Caco-2 (cell line): ENCODE measurements at regions not wholly inside any gene's neighbourhood (a gene's known extent, or its start where the extent isn't known, plus 50 kb on each side); places are given as distances from the start of the nearest gene placed in this dataset.

Experiments used
- BruUV-seq: library from RNA; stranded (reverse); fragments of 400-500 nt; replicated peaks from 2 replicates; lab custom pipeline; 2021; lab: Mats Ljungman, UMichigan
- CTCF ChIA-PET: fragments of 300-600 bp; sonication (Branson Sonifier 250); formaldehyde crosslinking; loops from one replicate; lab custom pipeline; 2022; ENCODE audit warnings: antibody characterized with exemption; lab: Charles Lee
- POLR2A ChIA-PET: fragments of 300-600 bp; sonication (Branson Sonifier 250); formaldehyde crosslinking; loops from one replicate; lab custom pipeline; 2022; ENCODE audit warnings: antibody characterized with exemption; lab: Charles Lee
- DNase-seq, 2 experiments: peaks; one replicate each; pipeline versions ENCODE4 v3.0.0 to v3.0.0-alpha.2; 2020 to 2022
- H3K27me3 ChIP-seq: replicated peaks from 2 replicates; pipeline ENCODE4 v1.6.0; 2011; ENCODE audit warnings: low read length; ENCODE audit not compliant: control insufficient read depth, insufficient read depth
- H3K36me3 ChIP-seq: 2 replicates; pipeline ENCODE4 v1.5.1; 2011; ENCODE audit warnings: low read length; ENCODE audit not compliant: control insufficient read depth, insufficient read depth
- H3K4me1 ChIP-seq: fragments of 250-450 bp; sonication (Bioruptor Pico); 2 replicates; pipeline ENCODE4 v1.5.1; 2020; ENCODE audit warnings: mild to moderate bottlenecking
- H3K4me3 ChIP-seq: 2 replicates; pipeline ENCODE4 v1.5.1; 2011; ENCODE audit warnings: low read depth, mild to moderate bottlenecking, control low read depth, low read length
- H3K9me3 ChIP-seq: fragments of 250-450 bp; sonication (Bioruptor Pico); 2 replicates; pipeline ENCODE4 v1.5.1; 2020; ENCODE audit warnings: mild to moderate bottlenecking, moderate library complexity
- H3K27ac Mint-ChIP-seq: one replicate; pipeline ENCODE4 v1.8.0; 2022; ENCODE audit warnings: mixed read lengths; ENCODE audit not compliant: unreplicated experiment
- H3K27me3 Mint-ChIP-seq: one replicate; pipeline ENCODE4 v1.8.0; 2022; ENCODE audit warnings: mixed read lengths; ENCODE audit not compliant: insufficient read depth, unreplicated experiment
- H3K36me3 Mint-ChIP-seq: one replicate; pipeline ENCODE4 v1.8.0; 2022; ENCODE audit warnings: mild to moderate bottlenecking, mixed read lengths; ENCODE audit not compliant: insufficient read depth, unreplicated experiment
- H3K4me1 Mint-ChIP-seq: one replicate; pipeline ENCODE4 v1.8.0; 2022; ENCODE audit warnings: low read depth, mixed read lengths; ENCODE audit not compliant: unreplicated experiment
- H3K4me3 Mint-ChIP-seq: one replicate; pipeline ENCODE4 v1.8.0; 2022; ENCODE audit warnings: mild to moderate bottlenecking, moderate library complexity, mixed read lengths; ENCODE audit not compliant: unreplicated experiment
- H3K9me3 Mint-ChIP-seq: one replicate; pipeline ENCODE4 v1.8.0; 2022; ENCODE audit warnings: mixed read lengths; ENCODE audit not compliant: unreplicated experiment
- intact Hi-C: fragments of 100-400 bp; cut with micrococcal nuclease; formaldehyde crosslinking; loops from one replicate; pipeline ENCODE4 v1.10.0; 2022; ENCODE audit not compliant: unreplicated experiment
- TF ChIP-seq, protein P1 (sequence below), 2 experiments: fragments of 200-600 bp in 1 of 2; IDR thresholded peaks; 1 replicate in 1 of 2; 2 replicates in 1 of 2; pipeline versions ENCODE4 v1.5.1 to v1.8.0; 2011 to 2022; ENCODE audit warnings: antibody characterized with exemption in 1 of 2, control low read depth in 1 of 2, inconsistent platforms in 1 of 2, low read depth in 1 of 2, low read length in 1 of 2, mild to moderate bottlenecking in 1 of 2, moderate library complexity in 1 of 2; ENCODE audit not compliant: insufficient read depth in 1 of 2, severe bottlenecking in 1 of 2, unreplicated experiment in 1 of 2

DNA sequence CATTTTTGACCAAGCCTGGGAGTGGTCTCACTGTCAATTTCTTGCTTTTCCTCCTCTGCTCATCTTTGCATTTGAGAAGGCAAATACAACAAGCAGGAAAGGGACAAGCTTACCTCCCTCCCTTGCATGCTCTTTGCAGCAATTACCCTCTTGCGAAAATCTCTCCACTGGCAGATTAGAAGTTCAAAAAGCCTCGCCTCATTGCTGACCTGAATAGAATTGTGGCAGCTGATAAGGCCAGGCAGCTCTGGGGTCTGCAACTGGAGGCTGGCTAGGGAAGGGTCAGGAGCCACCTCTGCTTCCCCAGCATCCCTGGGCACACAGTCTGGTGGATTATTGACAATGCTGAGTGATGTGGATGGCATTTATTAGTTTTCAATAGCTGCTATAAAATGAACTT, 362.3 kb upstream of the KIF2A start:
- Histone ChIP-seq H3K4me1 (no peaks in the 10 kb centered on the region), H3K9me3 (no peaks in the 10 kb centered on the region), H3K4me3 (no peak overlapping the region), H3K27me3 (no peaks in the 10 kb centered on the region), H3K36me3 (no peaks in the 10 kb centered on the region)
- Mint-ChIP-seq H3K36me3 (no peaks in the 10 kb centered on the region), H3K4me1 (no peaks in the 10 kb centered on the region), H3K9me3 (no peaks in the 10 kb centered on the region), H3K27ac (no peak overlapping the region), H3K27me3 (peaks cover 6% of the 10 kb centered on the region), H3K4me3 (no peak overlapping the region)
- BruUV-seq, result no TSS peak
- TF ChIP-seq, protein P1, sequence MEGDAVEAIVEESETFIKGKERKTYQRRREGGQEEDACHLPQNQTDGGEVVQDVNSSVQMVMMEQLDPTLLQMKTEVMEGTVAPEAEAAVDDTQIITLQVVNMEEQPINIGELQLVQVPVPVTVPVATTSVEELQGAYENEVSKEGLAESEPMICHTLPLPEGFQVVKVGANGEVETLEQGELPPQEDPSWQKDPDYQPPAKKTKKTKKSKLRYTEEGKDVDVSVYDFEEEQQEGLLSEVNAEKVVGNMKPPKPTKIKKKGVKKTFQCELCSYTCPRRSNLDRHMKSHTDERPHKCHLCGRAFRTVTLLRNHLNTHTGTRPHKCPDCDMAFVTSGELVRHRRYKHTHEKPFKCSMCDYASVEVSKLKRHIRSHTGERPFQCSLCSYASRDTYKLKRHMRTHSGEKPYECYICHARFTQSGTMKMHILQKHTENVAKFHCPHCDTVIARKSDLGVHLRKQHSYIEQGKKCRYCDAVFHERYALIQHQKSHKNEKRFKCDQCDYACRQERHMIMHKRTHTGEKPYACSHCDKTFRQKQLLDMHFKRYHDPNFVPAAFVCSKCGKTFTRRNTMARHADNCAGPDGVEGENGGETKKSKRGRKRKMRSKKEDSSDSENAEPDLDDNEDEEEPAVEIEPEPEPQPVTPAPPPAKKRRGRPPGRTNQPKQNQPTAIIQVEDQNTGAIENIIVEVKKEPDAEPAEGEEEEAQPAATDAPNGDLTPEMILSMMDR (IDR thresholded peaks at IDR 0.05; ENCODE audit: insufficient read depth in 1 of 2, low read depth in 1 of 2, low read length in 1 of 2, severe bottlenecking in 1 of 2, unreplicated experiment in 1 of 2), result no peak
- intact Hi-C loops, result no loop called here
- no peak for DNase-seq
- ChIA-PET CTCF (no interaction called here), POLR2A (no interaction called here)

DNA sequence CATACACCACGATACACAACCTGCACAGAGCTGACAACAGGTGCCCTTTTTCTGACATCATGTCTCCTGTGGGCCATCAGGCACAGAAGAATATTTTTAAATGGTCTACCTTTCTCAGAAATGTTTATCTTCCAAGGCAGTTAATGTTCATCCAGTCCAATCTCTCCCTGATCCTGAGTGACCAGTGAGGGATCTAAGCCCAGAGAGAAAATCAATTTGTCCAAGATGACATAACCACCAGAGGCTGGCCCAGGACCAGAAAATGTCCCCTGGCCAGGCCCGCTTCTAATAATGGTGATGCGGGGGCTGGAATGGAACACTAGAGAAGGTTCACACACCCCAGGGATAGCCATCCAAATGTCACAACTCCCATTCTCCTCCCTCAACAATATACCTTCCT, 357.9 kb upstream of the KIF2A start:
- Histone ChIP-seq H3K27me3 (no peaks in the 10 kb centered on the region), H3K4me1 (no peaks in the 10 kb centered on the region), H3K36me3 (no peaks in the 10 kb centered on the region), H3K9me3 (no peaks in the 10 kb centered on the region), H3K4me3 (no peak overlapping the region)
- H3K9me3 Mint-ChIP-seq, result peaks cover 7% of the 10 kb centered on the region
- TF ChIP-seq, protein P1 (IDR thresholded peaks at IDR 0.05; ENCODE audit: insufficient read depth in 1 of 2, low read depth in 1 of 2, low read length in 1 of 2, severe bottlenecking in 1 of 2, unreplicated experiment in 1 of 2), result no peak
- ChIA-PET CTCF (no interaction called here), POLR2A (no interaction called here)
- intact Hi-C loops, result no loop called here
- no peaks in the 10 kb centered on the region for H3K4me1 Mint-ChIP-seq
- no peak for DNase-seq
- H3K36me3 Mint-ChIP-seq, result no peaks in the 10 kb centered on the region
- peaks cover 16% of the 10 kb centered on the region for H3K27me3 Mint-ChIP-seq
- no peak overlapping the region for H3K27ac Mint-ChIP-seq
- no peak overlapping the region for H3K4me3 Mint-ChIP-seq
- no TSS peak for BruUV-seq

DNA sequence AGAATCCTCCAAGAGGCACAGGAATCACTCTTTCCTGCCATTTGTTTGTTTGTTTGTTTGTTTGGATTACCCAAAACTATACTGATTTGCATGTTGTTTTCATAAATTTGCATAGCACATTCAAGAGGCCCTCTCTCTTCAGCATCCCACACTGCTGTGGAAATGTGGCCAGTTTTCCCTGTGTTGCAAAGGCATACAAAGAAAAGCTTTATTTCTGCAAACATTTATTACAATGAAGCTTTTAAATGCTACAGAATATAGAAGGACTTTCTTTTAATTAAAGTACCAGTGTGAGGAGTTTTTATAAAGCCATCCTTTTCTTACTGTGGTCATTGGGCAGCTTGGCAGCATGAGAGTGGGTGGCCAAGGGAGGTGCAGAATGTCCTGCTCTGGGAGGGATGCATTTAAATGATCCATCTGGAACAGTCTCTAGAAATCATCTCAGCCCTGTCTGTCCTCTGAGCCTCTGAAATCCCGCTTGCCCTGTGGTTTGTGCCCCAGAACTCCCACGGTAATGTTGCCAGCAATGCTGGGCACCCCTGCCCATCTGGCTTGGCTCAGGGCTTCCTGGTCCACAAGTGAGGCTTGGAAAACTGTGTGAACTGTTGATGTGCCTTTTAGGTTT, 356.8 kb upstream of the KIF2A start:
- Histone ChIP-seq H3K27me3 (no peaks in the 10 kb centered on the region), H3K9me3 (no peaks in the 10 kb centered on the region), H3K4me1 (no peaks in the 10 kb centered on the region), H3K4me3 (no peak overlapping the region), H3K36me3 (no peaks in the 10 kb centered on the region)
- Mint-ChIP-seq H3K9me3 (peaks cover 7% of the 10 kb centered on the region), H3K27ac (no peak overlapping the region), H3K4me1 (no peaks in the 10 kb centered on the region), H3K36me3 (no peaks in the 10 kb centered on the region), H3K27me3 (peaks cover 16% of the 10 kb centered on the region), H3K4me3 (no peak overlapping the region)
- no TSS peak for BruUV-seq
- TF ChIP-seq, protein P1 (IDR thresholded peaks at IDR 0.05; ENCODE audit: insufficient read depth in 1 of 2, low read depth in 1 of 2, low read length in 1 of 2, severe bottlenecking in 1 of 2, unreplicated experiment in 1 of 2), result no peak
- ChIA-PET CTCF (no interaction called here), POLR2A (no interaction called here)
- intact Hi-C loops, result no loop called here
- DNase-seq, result no peak
